ENCODE measurements at regions not wholly inside any gene's neighbourhood (a gene's known extent, or its start where the extent isn't known, plus 50 kb on each side); places are given as distances from the start of the nearest gene placed in this dataset.

DNA sequence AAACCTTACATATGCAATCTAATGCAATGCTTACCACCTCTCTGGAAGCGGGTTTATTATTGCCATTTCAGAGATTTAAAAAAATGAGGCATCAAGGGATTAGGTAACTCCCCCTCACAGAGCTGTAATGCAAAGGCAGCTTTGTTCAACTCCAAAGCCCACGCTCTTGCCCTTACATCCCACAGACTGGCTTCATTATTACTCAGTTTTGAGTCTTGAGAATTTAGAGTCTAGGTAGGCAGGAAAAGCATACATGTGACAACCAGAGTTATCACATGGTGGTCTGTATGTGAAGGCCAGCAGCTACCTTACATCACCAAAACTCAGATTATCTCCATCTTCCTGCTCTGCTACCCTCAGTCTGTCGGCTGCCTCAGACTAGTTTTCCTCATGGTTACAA is 326.9 kb downstream of the UACA start:
- no peak for TF ChIP-seq EZH2 (IDR thresholded peaks at IDR 0.05; ENCODE audit: borderline replicate concordance, low read depth, low read length, poor library complexity, severe bottlenecking)
- no peak for TF ChIP-seq CTCF (conservative IDR thresholded peaks at IDR 0.05; ENCODE audit: low read depth, low read length)

Data from A673 (cell line).